ENCODE measurements at regions not wholly inside any gene's neighbourhood (a gene's known extent, or its start where the extent isn't known, plus 50 kb on each side); places are given as distances from the start of the nearest gene placed in this dataset.

DNA sequence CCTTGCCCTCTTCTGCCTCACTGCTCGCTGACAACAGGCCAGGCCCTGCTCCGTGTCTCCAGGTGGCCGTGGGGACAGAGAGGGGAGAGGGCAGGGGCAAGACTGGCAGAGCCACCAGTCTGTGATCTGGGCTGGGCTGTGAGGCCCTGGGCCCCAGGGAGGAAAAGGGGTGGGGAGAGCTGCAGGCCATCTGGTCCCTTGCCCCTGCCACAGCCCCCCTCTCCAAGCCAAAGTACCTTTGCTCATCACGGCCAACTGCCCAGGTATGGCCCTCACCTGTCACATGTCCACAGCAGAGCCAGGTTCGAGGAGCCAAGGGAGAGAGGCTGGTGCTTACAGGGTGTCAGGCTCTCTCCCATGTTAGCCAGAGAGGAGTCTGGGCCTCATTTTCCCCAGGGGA lies 91.4 kb upstream of the LHX1 start:
- TF ChIP-seq, protein P1, sequence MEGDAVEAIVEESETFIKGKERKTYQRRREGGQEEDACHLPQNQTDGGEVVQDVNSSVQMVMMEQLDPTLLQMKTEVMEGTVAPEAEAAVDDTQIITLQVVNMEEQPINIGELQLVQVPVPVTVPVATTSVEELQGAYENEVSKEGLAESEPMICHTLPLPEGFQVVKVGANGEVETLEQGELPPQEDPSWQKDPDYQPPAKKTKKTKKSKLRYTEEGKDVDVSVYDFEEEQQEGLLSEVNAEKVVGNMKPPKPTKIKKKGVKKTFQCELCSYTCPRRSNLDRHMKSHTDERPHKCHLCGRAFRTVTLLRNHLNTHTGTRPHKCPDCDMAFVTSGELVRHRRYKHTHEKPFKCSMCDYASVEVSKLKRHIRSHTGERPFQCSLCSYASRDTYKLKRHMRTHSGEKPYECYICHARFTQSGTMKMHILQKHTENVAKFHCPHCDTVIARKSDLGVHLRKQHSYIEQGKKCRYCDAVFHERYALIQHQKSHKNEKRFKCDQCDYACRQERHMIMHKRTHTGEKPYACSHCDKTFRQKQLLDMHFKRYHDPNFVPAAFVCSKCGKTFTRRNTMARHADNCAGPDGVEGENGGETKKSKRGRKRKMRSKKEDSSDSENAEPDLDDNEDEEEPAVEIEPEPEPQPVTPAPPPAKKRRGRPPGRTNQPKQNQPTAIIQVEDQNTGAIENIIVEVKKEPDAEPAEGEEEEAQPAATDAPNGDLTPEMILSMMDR (IDR thresholded peaks at IDR 0.05), result no peak
- no peak for TF ChIP-seq EZH2 (IDR thresholded peaks at IDR 0.05)
- TF ChIP-seq EZH2phosphoT487 (IDR thresholded peaks at IDR 0.05), result no peak

Data from neural progenitor cell (in vitro differentiated cells).